HG02678 (cell line): ENCODE measurements at regions not wholly inside any gene's neighbourhood (a gene's known extent, or its start where the extent isn't known, plus 50 kb on each side); places are given as distances from the start of the nearest gene placed in this dataset.
A peak's percentile ranks its signal among the peaks of the same experiment; 100 is the strongest.

ENCODE experiments used
- ATAC-seq: cut with Tn5 transposase; IDR thresholded peaks from one replicate; pipeline ENCODE4 v1.9.1; 2021; ENCODE audit warnings: mild to moderate bottlenecking, moderate library complexity; ENCODE audit not compliant: unreplicated experiment

- no peak for ATAC-seq
Observed at GRCh38 chr15:92224843-92225242, 168.8 kb upstream of the ST8SIA2 start.

- no peak for ATAC-seq
Observed at GRCh38 chr15:92226020-92226612, 167.6 kb upstream of the ST8SIA2 start.

- no peak for ATAC-seq
Observed at GRCh38 chr15:92228830-92229229, 164.9 kb upstream of the ST8SIA2 start.

- no peak for ATAC-seq
Observed at GRCh38 chr15:92231461-92231860, 162.2 kb upstream of the ST8SIA2 start.

- no peak for ATAC-seq
Observed at GRCh38 chr15:92232317-92232716, 161.4 kb upstream of the ST8SIA2 start.

GRCh38 chr15:92232876-92233275, 160.8 kb upstream of the ST8SIA2 start:
- no peak for ATAC-seq

- ATAC-seq, result no peak
Observed at GRCh38 chr15:92243227-92243626, 150.5 kb upstream of the ST8SIA2 start.

- ATAC-seq, result no peak
Observed at GRCh38 chr15:92244703-92245102, 149.0 kb upstream of the ST8SIA2 start.

- no peak for ATAC-seq
Observed at GRCh38 chr15:92247649-92248242, 145.9 kb upstream of the ST8SIA2 start.

GRCh38 chr15:92266796-92267685, 126.6 kb upstream of the ST8SIA2 start:
- ATAC-seq, result no peak

GRCh38 chr15:92268900-92269299, 124.8 kb upstream of the ST8SIA2 start:
- ATAC-seq, result no peak

GRCh38 chr15:92271179-92271578, 122.5 kb upstream of the ST8SIA2 start:
- no peak for ATAC-seq

- ATAC-seq, result no peak
Observed at GRCh38 chr15:92272106-92272505, 121.6 kb upstream of the ST8SIA2 start.

- no peak for ATAC-seq
Observed at GRCh38 chr15:92273286-92273685, 120.4 kb upstream of the ST8SIA2 start.

- ATAC-seq, result no peak
Observed at GRCh38 chr15:92273723-92274122, 120.0 kb upstream of the ST8SIA2 start.

GRCh38 chr15:92277776-92278175, 115.9 kb upstream of the ST8SIA2 start:
- ATAC-seq, result peak; percentile 63

GRCh38 chr15:92283813-92284212, 109.9 kb upstream of the ST8SIA2 start:
- ATAC-seq, result no peak

- ATAC-seq, result peak; percentile 92
Observed at GRCh38 chr15:92288755-92289154, 104.9 kb upstream of the ST8SIA2 start.

GRCh38 chr15:92289733-92290132, 103.9 kb upstream of the ST8SIA2 start:
- no peak for ATAC-seq

- no peak for ATAC-seq
Observed at GRCh38 chr15:92290359-92290992, 103.2 kb upstream of the ST8SIA2 start.

- no peak for ATAC-seq
Observed at GRCh38 chr15:92291900-92292299, 101.8 kb upstream of the ST8SIA2 start.
